ENCODE measurements at regions not wholly inside any gene's neighbourhood (a gene's known extent, or its start where the extent isn't known, plus 50 kb on each side); places are given as distances from the start of the nearest gene placed in this dataset.

- no peaks in the 10 kb centered on the region for H3K27me3 ChIP-seq (ENCODE audit: control insufficient read depth in 4 of 4, insufficient read depth in 4 of 4, low read length in 3 of 4)
- H3K27ac ChIP-seq (ENCODE audit: low read depth in 1 of 2, low read length in 2 of 2) = no peak overlapping the region
- peaks cover 0 to 13% (median 7%) of the 10 kb centered on the region in 4 donors for H3K4me1 ChIP-seq (ENCODE audit: control insufficient read depth in 4 of 4, insufficient read depth in 4 of 4, low read length in 3 of 4)
- no peak for TF ChIP-seq GABPA (IDR thresholded peaks at IDR 0.05 in 1 of 2, conservative IDR thresholded peaks at IDR 0.05 in 1 of 2)
- TF ChIP-seq, protein P1, sequence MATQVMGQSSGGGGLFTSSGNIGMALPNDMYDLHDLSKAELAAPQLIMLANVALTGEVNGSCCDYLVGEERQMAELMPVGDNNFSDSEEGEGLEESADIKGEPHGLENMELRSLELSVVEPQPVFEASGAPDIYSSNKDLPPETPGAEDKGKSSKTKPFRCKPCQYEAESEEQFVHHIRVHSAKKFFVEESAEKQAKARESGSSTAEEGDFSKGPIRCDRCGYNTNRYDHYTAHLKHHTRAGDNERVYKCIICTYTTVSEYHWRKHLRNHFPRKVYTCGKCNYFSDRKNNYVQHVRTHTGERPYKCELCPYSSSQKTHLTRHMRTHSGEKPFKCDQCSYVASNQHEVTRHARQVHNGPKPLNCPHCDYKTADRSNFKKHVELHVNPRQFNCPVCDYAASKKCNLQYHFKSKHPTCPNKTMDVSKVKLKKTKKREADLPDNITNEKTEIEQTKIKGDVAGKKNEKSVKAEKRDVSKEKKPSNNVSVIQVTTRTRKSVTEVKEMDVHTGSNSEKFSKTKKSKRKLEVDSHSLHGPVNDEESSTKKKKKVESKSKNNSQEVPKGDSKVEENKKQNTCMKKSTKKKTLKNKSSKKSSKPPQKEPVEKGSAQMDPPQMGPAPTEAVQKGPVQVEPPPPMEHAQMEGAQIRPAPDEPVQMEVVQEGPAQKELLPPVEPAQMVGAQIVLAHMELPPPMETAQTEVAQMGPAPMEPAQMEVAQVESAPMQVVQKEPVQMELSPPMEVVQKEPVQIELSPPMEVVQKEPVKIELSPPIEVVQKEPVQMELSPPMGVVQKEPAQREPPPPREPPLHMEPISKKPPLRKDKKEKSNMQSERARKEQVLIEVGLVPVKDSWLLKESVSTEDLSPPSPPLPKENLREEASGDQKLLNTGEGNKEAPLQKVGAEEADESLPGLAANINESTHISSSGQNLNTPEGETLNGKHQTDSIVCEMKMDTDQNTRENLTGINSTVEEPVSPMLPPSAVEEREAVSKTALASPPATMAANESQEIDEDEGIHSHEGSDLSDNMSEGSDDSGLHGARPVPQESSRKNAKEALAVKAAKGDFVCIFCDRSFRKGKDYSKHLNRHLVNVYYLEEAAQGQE (IDR thresholded peaks at IDR 0.05) = no peak
- no peak for TF ChIP-seq FOXA1 (IDR thresholded peaks at IDR 0.05)
- no peak for TF ChIP-seq NR2F2 (IDR thresholded peaks at IDR 0.05)
- TF ChIP-seq CTCF (IDR thresholded peaks at IDR 0.05; ENCODE audit: low read depth, low read length, missing input control) = no peak
- TF ChIP-seq YY1 (IDR thresholded peaks at IDR 0.05) = no peak
- TF ChIP-seq SP1 (IDR thresholded peaks at IDR 0.05) = no peak
- TF ChIP-seq JUND (IDR thresholded peaks at IDR 0.05) = no peak
- no peak for TF ChIP-seq RAD21 (IDR thresholded peaks at IDR 0.05)
- no peak for TF ChIP-seq HNF4G (IDR thresholded peaks at IDR 0.05)
- DNase-seq (ENCODE audit: low spot score) = no peak
- 82% methylated on average over 2 of the region's 2 CpGs for WGBS
- no peaks in the 10 kb centered on the region for H3K9me3 ChIP-seq (ENCODE audit: control insufficient read depth in 4 of 4, low read length in 3 of 4)
- H3K9ac ChIP-seq (ENCODE audit: low read depth in 1 of 2, low read length in 2 of 2) = no peak overlapping the region
- no peaks in the 10 kb centered on the region for H3K36me3 ChIP-seq (ENCODE audit: control insufficient read depth in 4 of 4, insufficient read depth in 3 of 4, low read depth in 1 of 4, low read length in 3 of 4)
- H3K4me3 ChIP-seq (ENCODE audit: low read depth in 1 of 3, low read length in 3 of 3) = no peak overlapping the region
Measured at GRCh38 chr2:226625946-226626345, 173.7 kb downstream of the IRS1 start.

GRCh38 chr2:226623587-226624368 is 175.8 kb downstream of the IRS1 start:
- 81% methylated on average over 13 of the region's 13 CpGs for WGBS
- H3K9ac ChIP-seq (ENCODE audit: low read depth in 1 of 2, low read length in 2 of 2) = no peak overlapping the region
- H3K27me3 ChIP-seq (ENCODE audit: control insufficient read depth in 4 of 4, insufficient read depth in 4 of 4, low read length in 3 of 4) = no peaks in the 10 kb centered on the region
- DNase-seq (ENCODE audit: low spot score) = no peak
- H3K27ac ChIP-seq (ENCODE audit: low read depth in 1 of 2, low read length in 2 of 2) = no peak overlapping the region
- H3K36me3 ChIP-seq (ENCODE audit: control insufficient read depth in 4 of 4, insufficient read depth in 3 of 4, low read depth in 1 of 4, low read length in 3 of 4) = no peaks in the 10 kb centered on the region
- no peak overlapping the region for H3K4me3 ChIP-seq (ENCODE audit: low read depth in 1 of 3, low read length in 3 of 3)
- TF ChIP-seq ZBTB33 (IDR thresholded peaks at IDR 0.05) = no peak
- TF ChIP-seq GABPA (IDR thresholded peaks at IDR 0.05 in 1 of 2, conservative IDR thresholded peaks at IDR 0.05 in 1 of 2) = no peak
- TF ChIP-seq, protein P1 (IDR thresholded peaks at IDR 0.05) = no peak
- no peak for TF ChIP-seq EGR1 (IDR thresholded peaks at IDR 0.05; ENCODE audit: low read depth in 2 of 2)
- no peak for TF ChIP-seq TAF1 (conservative IDR thresholded peaks at IDR 0.05)
- H3K4me1 ChIP-seq (ENCODE audit: control insufficient read depth in 4 of 4, insufficient read depth in 4 of 4, low read length in 3 of 4) = peaks cover 0 to 14% (median 9%) of the 10 kb centered on the region in 4 donors
- no peaks in the 10 kb centered on the region for H3K9me3 ChIP-seq (ENCODE audit: control insufficient read depth in 4 of 4, low read length in 3 of 4)

Data from liver (tissue), 8 donors.